Immature natural killer cell (primary cell): ENCODE measurements at regions not wholly inside any gene's neighbourhood (a gene's known extent, or its start where the extent isn't known, plus 50 kb on each side); places are given as distances from the start of the nearest gene placed in this dataset.
"Not testable (repeated sequence)": the region's sequence is repeated elsewhere in the genome, so short reads cannot be mapped to it uniquely, and the experiment has no call there.

Source experiments
- DNase-seq, 3 donors: peaks; one replicate each; pipeline ENCODE4 v3.0.0; 2022; ENCODE audit warnings: mixed read lengths in 1 of 3
- H3K27ac Mint-ChIP-seq, 6 donors: one replicate each; pipeline ENCODE4 v1.8.0; 2020; ENCODE audit warnings: mixed read lengths in 6 of 6, mild to moderate bottlenecking in 5 of 6, inconsistent platforms in 4 of 6, moderate library complexity in 3 of 6
- H3K27me3 Mint-ChIP-seq, 3 donors: one replicate each; pipeline ENCODE4 v1.8.0; 2020 to 2021; ENCODE audit warnings: low read depth in 3 of 3, mild to moderate bottlenecking in 3 of 3, mixed read lengths in 3 of 3, moderate library complexity in 3 of 3, inconsistent platforms in 1 of 3
- H3K36me3 Mint-ChIP-seq, 3 donors: one replicate each; pipeline ENCODE4 v1.8.0; 2020; ENCODE audit warnings: mixed read lengths in 3 of 3, inconsistent platforms in 2 of 3, mild to moderate bottlenecking in 2 of 3
- H3K4me1 Mint-ChIP-seq, 2 donors: one replicate each; pipeline ENCODE4 v1.8.0; 2020; ENCODE audit warnings: inconsistent platforms in 2 of 2, mild to moderate bottlenecking in 2 of 2, mixed read lengths in 2 of 2, moderate library complexity in 1 of 2
- H3K4me3 Mint-ChIP-seq, 5 donors: one replicate each; pipeline ENCODE4 v1.8.0; 2020; ENCODE audit warnings: mild to moderate bottlenecking in 5 of 5, mixed read lengths in 5 of 5, inconsistent platforms in 3 of 5, moderate library complexity in 3 of 5
- H3K9me3 Mint-ChIP-seq, 6 donors: one replicate each; pipeline ENCODE4 v1.8.0; 2020; ENCODE audit warnings: mild to moderate bottlenecking in 6 of 6, mixed read lengths in 6 of 6, inconsistent platforms in 4 of 6, moderate library complexity in 3 of 6

GRCh38 chr1:229176457-229176856, 94.5 kb upstream of the RAB4A start:
- H3K9me3 Mint-ChIP-seq, H3K4me3 Mint-ChIP-seq, H3K27me3 Mint-ChIP-seq, H3K27ac Mint-ChIP-seq, H3K4me1 Mint-ChIP-seq, DNase-seq, H3K36me3 Mint-ChIP-seq: not testable (repeated sequence)

- Mint-ChIP-seq H3K4me3 (no peak overlapping the region), H3K27ac (no peak overlapping the region), H3K9me3 (no peaks in the 10 kb centered on the region), H3K4me1 (no peaks in the 10 kb centered on the region), H3K27me3 (peaks cover 0 to 1% (median 0%) of the 10 kb centered on the region in 3 donors), H3K36me3 (no peaks in the 10 kb centered on the region)
- DNase-seq, result no peak
Measured at GRCh38 chr1:229180161-229180560, 90.8 kb upstream of the RAB4A start.

- Mint-ChIP-seq H3K27ac (no peak overlapping the region), H3K4me1 (peaks cover under 1 to 4% of the 10 kb centered on the region in 2 donors), H3K36me3 (no peaks in the 10 kb centered on the region), H3K9me3 (no peaks in the 10 kb centered on the region), H3K4me3 (no peak overlapping the region), H3K27me3 (peaks cover 0 to 1% (median 0%) of the 10 kb centered on the region in 3 donors)
- no peak for DNase-seq
Measured at GRCh38 chr1:229181419-229181818, 89.5 kb upstream of the RAB4A start.

GRCh38 chr1:229183588-229183987, 87.3 kb upstream of the RAB4A start:
- H3K4me3 Mint-ChIP-seq, result no peak overlapping the region
- H3K4me1 Mint-ChIP-seq, result peaks cover 4 to 10% of the 10 kb centered on the region in 2 donors
- no peaks in the 10 kb centered on the region for H3K36me3 Mint-ChIP-seq
- H3K27ac Mint-ChIP-seq, result no peak overlapping the region
- no peaks in the 10 kb centered on the region for H3K9me3 Mint-ChIP-seq
- DNase-seq, result no peak
- H3K27me3 Mint-ChIP-seq, result peaks cover 0 to 1% (median 1%) of the 10 kb centered on the region in 3 donors

GRCh38 chr1:229184066-229184465, 86.8 kb upstream of the RAB4A start:
- H3K4me1 Mint-ChIP-seq, result peaks cover 4 to 10% of the 10 kb centered on the region in 2 donors
- H3K27me3 Mint-ChIP-seq, result peaks cover 0 to 2% (median 1%) of the 10 kb centered on the region in 3 donors
- H3K27ac Mint-ChIP-seq, result no peak overlapping the region
- no peak overlapping the region for H3K4me3 Mint-ChIP-seq
- no peaks in the 10 kb centered on the region for H3K36me3 Mint-ChIP-seq
- no peak for DNase-seq
- H3K9me3 Mint-ChIP-seq, result no peaks in the 10 kb centered on the region

- no peak for DNase-seq
- H3K27me3 Mint-ChIP-seq, result peaks cover 1 to 5% (median 3%) of the 10 kb centered on the region in 3 donors
- H3K36me3 Mint-ChIP-seq, result no peaks in the 10 kb centered on the region
- no peak overlapping the region for H3K4me3 Mint-ChIP-seq
- H3K27ac Mint-ChIP-seq, result no peak overlapping the region
- H3K9me3 Mint-ChIP-seq, result no peaks in the 10 kb centered on the region
- peaks cover 6 to 15% of the 10 kb centered on the region in 2 donors for H3K4me1 Mint-ChIP-seq
Measured at GRCh38 chr1:229185963-229186362, 84.9 kb upstream of the RAB4A start.

- Mint-ChIP-seq H3K27ac (peak overlapping the region in 3 of 6 donors; percentile 10 to 60 (median 31)), H3K4me1 (peaks cover 10 to 20% of the 10 kb centered on the region in 2 donors), H3K9me3 (no peaks in the 10 kb centered on the region), H3K4me3 (no peak overlapping the region), H3K27me3 (peaks cover 1 to 5% (median 3%) of the 10 kb centered on the region in 3 donors), H3K36me3 (no peaks in the 10 kb centered on the region)
- DNase-seq, result peak in 2 of 3 donors; percentile 12 to 15
Measured at GRCh38 chr1:229186373-229187056, 84.4 kb upstream of the RAB4A start.

GRCh38 chr1:229190057-229190575, 80.8 kb upstream of the RAB4A start:
- Mint-ChIP-seq H3K9me3 (no peaks in the 10 kb centered on the region), H3K27me3 (peaks cover 10 to 22% (median 10%) of the 10 kb centered on the region in 3 donors), H3K4me1 (peaks cover 36 to 47% of the 10 kb centered on the region in 2 donors), H3K4me3 (no peak overlapping the region), H3K36me3 (no peaks in the 10 kb centered on the region), H3K27ac (no peak overlapping the region)
- DNase-seq, result no peak

GRCh38 chr1:229191066-229191674, 79.7 kb upstream of the RAB4A start:
- Mint-ChIP-seq H3K9me3 (no peaks in the 10 kb centered on the region), H3K4me3 (peak overlapping the region in 3 of 5 donors; percentile 5 to 23 (median 13)), H3K27ac (peak overlapping the region in 1 of 6 donors; percentile 49)

GRCh38 chr1:229192031-229192430, 78.9 kb upstream of the RAB4A start:
- H3K9me3 Mint-ChIP-seq, result no peaks in the 10 kb centered on the region
- H3K4me1 Mint-ChIP-seq, result peaks cover 32 to 37% of the 10 kb centered on the region in 2 donors
- H3K27me3 Mint-ChIP-seq, result peaks cover 11 to 26% (median 13%) of the 10 kb centered on the region in 3 donors
- peak in 1 of 3 donors; percentile 20 for DNase-seq
- H3K27ac Mint-ChIP-seq, result no peak overlapping the region
- H3K36me3 Mint-ChIP-seq, result no peaks in the 10 kb centered on the region
- H3K4me3 Mint-ChIP-seq, result peak overlapping the region in 3 of 5 donors; percentile 19 to 39 (median 30)

More at GRCh38 chr1:229191066-229191674, 79.7 kb upstream of the RAB4A start:
- peaks cover 10 to 25% (median 11%) of the 10 kb centered on the region in 3 donors for H3K27me3 Mint-ChIP-seq
- no peak for DNase-seq
- H3K36me3 Mint-ChIP-seq, result no peaks in the 10 kb centered on the region
- peaks cover 36 to 46% of the 10 kb centered on the region in 2 donors for H3K4me1 Mint-ChIP-seq

- Mint-ChIP-seq H3K27me3 (peaks cover 11 to 26% (median 13%) of the 10 kb centered on the region in 3 donors), H3K36me3 (no peaks in the 10 kb centered on the region), H3K27ac (no peak overlapping the region), H3K4me1 (peaks cover 32 to 37% of the 10 kb centered on the region in 2 donors), H3K9me3 (no peaks in the 10 kb centered on the region), H3K4me3 (peak overlapping the region in 3 of 5 donors; percentile 2 to 71 (median 19))
- DNase-seq, result no peak
Measured at GRCh38 chr1:229192853-229193252, 78.1 kb upstream of the RAB4A start.

GRCh38 chr1:229194096-229194495, 76.8 kb upstream of the RAB4A start:
- Mint-ChIP-seq H3K4me1 (peaks cover 36 to 43% of the 10 kb centered on the region in 2 donors), H3K27ac (no peak overlapping the region), H3K27me3 (peaks cover 11 to 26% (median 13%) of the 10 kb centered on the region in 3 donors), H3K4me3 (peak overlapping the region in 4 of 5 donors; percentile 35 to 81 (median 62)), H3K9me3 (no peaks in the 10 kb centered on the region), H3K36me3 (no peaks in the 10 kb centered on the region)
- peak; percentile 21 to 57 (median 43) for DNase-seq

GRCh38 chr1:229195246-229195645, 75.7 kb upstream of the RAB4A start:
- H3K36me3 Mint-ChIP-seq, result no peaks in the 10 kb centered on the region

More at GRCh38 chr1:229195246-229195645, 75.7 kb upstream of the RAB4A start:
- Mint-ChIP-seq H3K9me3 (no peaks in the 10 kb centered on the region), H3K4me1 (peaks cover 47 to 54% of the 10 kb centered on the region in 2 donors), H3K27ac (no peak overlapping the region), H3K4me3 (no peak overlapping the region), H3K27me3 (peaks cover 8 to 23% (median 13%) of the 10 kb centered on the region in 3 donors)
- no peak for DNase-seq
